Mammary epithelial cell (primary cell): ENCODE measurements at regions not wholly inside any gene's neighbourhood (a gene's known extent, or its start where the extent isn't known, plus 50 kb on each side); places are given as distances from the start of the nearest gene placed in this dataset.

Source experiments
- EZH2 ChIP-seq: IDR thresholded peaks from 2 replicates; pipeline ENCODE4 v1.6.1; 2012; ENCODE audit warnings: low read length, inconsistent platforms, borderline replicate concordance
- TF ChIP-seq, protein P1 (sequence below), 2 donors: IDR thresholded peaks in 1 of 2; conservative IDR thresholded peaks in 1 of 2; 2 replicates each; pipeline ENCODE4 v1.5.1; 2011 to 2012; ENCODE audit warnings: inconsistent platforms in 2 of 2, low read length in 2 of 2, mild to moderate bottlenecking in 2 of 2, control low read depth in 1 of 2, low read depth in 1 of 2; ENCODE audit not compliant: insufficient read depth in 1 of 2; ENCODE audit errors: extremely low read depth in 1 of 2

DNA sequence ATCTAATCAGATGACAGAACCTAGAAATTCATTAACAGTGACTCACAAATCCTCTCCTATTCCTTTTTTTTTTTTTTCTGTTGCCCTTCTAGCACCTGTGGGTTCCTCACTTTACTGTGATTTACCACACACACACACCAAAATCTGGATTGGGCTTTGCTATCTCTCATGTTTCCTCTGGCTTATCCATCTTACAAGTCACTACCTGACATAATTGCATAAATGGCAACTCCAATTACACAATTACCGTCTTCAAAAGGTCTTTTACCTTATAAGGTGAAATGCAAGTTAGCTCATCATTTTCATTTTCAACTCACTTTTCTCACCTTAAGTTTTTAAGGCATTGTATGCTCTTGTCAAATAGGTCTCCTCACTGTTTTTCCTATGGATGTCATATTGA, 426.3 kb upstream of the MEF2C start:
- TF ChIP-seq, protein P1, sequence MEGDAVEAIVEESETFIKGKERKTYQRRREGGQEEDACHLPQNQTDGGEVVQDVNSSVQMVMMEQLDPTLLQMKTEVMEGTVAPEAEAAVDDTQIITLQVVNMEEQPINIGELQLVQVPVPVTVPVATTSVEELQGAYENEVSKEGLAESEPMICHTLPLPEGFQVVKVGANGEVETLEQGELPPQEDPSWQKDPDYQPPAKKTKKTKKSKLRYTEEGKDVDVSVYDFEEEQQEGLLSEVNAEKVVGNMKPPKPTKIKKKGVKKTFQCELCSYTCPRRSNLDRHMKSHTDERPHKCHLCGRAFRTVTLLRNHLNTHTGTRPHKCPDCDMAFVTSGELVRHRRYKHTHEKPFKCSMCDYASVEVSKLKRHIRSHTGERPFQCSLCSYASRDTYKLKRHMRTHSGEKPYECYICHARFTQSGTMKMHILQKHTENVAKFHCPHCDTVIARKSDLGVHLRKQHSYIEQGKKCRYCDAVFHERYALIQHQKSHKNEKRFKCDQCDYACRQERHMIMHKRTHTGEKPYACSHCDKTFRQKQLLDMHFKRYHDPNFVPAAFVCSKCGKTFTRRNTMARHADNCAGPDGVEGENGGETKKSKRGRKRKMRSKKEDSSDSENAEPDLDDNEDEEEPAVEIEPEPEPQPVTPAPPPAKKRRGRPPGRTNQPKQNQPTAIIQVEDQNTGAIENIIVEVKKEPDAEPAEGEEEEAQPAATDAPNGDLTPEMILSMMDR (conservative IDR thresholded peaks at IDR 0.05 in 1 of 2, IDR thresholded peaks at IDR 0.05 in 1 of 2; ENCODE audit: extremely low read depth in 1 of 2, insufficient read depth in 1 of 2, low read depth in 1 of 2, low read length in 2 of 2) = no peak
- no peak for TF ChIP-seq EZH2
